Prostate gland (tissue), 2 donors: ENCODE measurements at regions not wholly inside any gene's neighbourhood (a gene's known extent, or its start where the extent isn't known, plus 50 kb on each side); places are given as distances from the start of the nearest gene placed in this dataset.

Source experiments
- POLR2A ChIP-seq: fragments of 450-650 bp; IDR thresholded peaks from one replicate; pipeline ENCODE4 v1.6.1; 2016; ENCODE audit warnings: antibody characterized with exemption, mild to moderate bottlenecking
- POLR2AphosphoS5 ChIP-seq: sonication (generic); formaldehyde crosslinking; IDR thresholded peaks from one replicate; pipeline ENCODE4 v1.6.1; 2017; ENCODE audit warnings: antibody characterized with exemption
- TF ChIP-seq, protein P1 (sequence below), 4 experiments: fragments of 200-600 bp in 2 of 4; fragments of 450-650 bp in 2 of 4; sonication (generic) in 2 of 4; IDR thresholded peaks; 1 replicate in 3 of 4; 2 replicates in 1 of 4; pipeline ENCODE4 v1.5.1; 2016 to 2019; ENCODE audit warnings: antibody characterized with exemption in 4 of 4, mild to moderate bottlenecking in 2 of 4, moderate library complexity in 2 of 4

DNA sequence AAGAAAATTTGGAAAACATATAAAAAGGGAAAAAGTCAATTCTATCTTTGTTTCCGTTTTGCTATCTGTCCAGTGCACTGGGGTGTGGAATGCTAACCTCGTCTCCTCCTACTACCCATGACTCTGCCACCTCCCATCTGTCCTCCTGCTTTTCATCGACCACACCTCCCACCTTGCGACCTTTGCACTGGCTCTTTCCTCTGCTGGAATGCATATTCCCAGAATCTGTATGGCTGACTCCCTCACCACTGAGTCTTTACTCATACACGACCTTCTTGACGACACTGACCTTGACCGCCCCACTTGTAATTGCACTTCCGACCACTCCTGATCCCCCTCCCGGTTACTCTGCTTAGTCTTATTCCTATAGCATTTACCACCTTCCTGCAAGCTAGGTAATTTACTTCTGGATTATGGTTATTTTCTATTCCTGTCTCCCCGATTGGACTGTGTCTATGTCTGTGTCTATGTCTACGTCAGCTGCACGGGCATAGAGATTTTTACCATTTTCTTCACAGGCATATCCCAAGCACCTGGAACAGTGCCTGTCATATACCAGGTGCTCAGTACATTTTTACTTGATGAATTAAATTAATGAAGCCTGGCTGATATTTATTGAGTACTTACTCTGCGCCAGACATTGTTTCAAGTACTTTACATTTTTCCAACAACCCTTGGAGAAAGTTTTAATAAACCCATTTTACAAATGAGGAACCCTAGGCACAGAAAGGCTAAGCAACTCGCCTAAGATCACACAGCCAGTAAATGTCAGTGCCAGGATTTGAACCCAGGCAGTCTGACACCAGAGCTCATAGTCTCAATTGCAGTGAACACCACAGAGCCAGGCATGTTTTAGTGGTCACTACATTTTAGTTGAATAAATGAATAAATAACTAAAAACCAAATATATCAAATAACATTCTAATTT is 54.0 kb upstream of the SLC22A11 start:
- no peak for TF ChIP-seq POLR2A
- TF ChIP-seq, protein P1, sequence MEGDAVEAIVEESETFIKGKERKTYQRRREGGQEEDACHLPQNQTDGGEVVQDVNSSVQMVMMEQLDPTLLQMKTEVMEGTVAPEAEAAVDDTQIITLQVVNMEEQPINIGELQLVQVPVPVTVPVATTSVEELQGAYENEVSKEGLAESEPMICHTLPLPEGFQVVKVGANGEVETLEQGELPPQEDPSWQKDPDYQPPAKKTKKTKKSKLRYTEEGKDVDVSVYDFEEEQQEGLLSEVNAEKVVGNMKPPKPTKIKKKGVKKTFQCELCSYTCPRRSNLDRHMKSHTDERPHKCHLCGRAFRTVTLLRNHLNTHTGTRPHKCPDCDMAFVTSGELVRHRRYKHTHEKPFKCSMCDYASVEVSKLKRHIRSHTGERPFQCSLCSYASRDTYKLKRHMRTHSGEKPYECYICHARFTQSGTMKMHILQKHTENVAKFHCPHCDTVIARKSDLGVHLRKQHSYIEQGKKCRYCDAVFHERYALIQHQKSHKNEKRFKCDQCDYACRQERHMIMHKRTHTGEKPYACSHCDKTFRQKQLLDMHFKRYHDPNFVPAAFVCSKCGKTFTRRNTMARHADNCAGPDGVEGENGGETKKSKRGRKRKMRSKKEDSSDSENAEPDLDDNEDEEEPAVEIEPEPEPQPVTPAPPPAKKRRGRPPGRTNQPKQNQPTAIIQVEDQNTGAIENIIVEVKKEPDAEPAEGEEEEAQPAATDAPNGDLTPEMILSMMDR (IDR thresholded peaks at IDR 0.05): no peak
- no peak for TF ChIP-seq POLR2AphosphoS5
